ENCODE measurements at regions not wholly inside any gene's neighbourhood (a gene's known extent, or its start where the extent isn't known, plus 50 kb on each side); places are given as distances from the start of the nearest gene placed in this dataset.

DNA sequence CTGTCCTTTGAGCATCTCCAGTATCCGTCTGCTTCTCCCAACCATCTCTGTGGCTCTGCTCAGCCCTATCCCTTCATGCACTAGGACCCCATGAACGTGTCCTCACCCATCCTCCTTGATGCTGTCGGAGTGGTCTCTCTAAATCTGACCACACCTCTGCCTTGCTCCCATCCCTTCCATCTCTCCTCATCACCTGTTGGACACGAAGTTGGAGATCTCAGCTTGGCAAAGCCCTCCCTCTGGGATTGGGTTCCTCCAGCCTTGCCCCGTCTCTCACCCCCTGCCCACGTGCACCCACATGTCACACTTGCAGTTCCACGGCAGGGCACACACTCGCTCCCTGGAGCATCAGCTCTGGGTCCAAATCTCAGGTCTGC, 135.7 kb downstream of the ACTL8 start:
- in situ Hi-C loops (cut with HindIII; ENCODE audit: low sequenced_read_pairs): no loop called here
- DNase-seq (ENCODE audit: low read depth, low spot score): no peak
- TF ChIP-seq CTCF (IDR thresholded peaks at IDR 0.05; ENCODE audit: low read depth, low read length): no peak
- H3K4me3 ChIP-seq (ENCODE audit: low read depth, low read length): no peak overlapping the region

DNA sequence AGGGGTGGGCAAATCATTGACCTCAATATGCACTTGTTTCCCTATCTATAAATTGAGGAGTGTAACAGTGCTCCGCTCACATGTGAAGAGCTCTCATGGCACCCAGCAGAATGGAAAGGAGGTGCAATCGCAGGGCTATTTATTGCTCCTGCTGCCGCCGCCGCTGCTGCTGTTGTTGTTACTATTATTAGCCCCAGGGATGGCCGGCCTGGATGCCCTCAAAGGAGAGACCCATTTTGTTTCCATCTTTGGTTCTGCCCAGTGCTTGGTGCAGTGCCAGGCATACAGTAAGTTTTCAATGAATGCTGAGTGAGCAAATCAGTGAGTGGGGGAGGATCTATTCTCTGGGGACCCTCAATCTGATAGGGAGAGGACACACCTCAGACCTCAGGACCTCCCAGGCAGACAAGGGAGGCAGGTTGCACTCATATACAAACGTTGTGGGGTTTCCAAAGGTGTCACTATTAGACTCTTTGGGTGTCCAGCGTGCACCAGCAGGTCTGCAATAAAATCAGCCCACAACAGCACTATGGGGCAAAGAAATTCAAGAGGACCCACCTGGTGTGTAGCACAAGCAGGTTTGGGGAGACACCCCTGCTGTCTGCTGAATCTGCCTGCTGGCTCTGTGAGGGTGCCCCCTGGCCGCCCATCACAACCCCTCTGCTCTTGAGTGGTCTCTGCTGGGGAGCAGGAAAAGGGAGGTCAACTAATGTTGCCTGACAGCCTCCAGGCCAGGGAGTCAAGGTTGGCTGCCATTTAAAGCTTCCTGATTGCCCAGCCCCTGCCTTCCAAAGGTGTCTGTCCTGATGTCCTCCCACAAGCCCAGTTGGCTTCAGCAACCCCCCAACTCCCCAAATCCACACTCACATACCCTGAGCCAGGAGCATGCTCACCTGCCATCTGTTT, 136.3 kb downstream of the ACTL8 start:
- in situ Hi-C loops (cut with HindIII; ENCODE audit: low sequenced_read_pairs): no loop called here
- no peak overlapping the region for H3K4me3 ChIP-seq (ENCODE audit: low read depth, low read length)
- TF ChIP-seq CTCF (IDR thresholded peaks at IDR 0.05; ENCODE audit: low read depth, low read length): no peak
- no peak for DNase-seq (ENCODE audit: low read depth, low spot score)

- TF ChIP-seq CTCF (IDR thresholded peaks at IDR 0.05; ENCODE audit: low read depth, low read length): no peak
- in situ Hi-C loops (cut with HindIII; ENCODE audit: low sequenced_read_pairs): no loop called here
- no peak for DNase-seq (ENCODE audit: low read depth, low spot score)
These were observed 137.1 kb downstream of the ACTL8 start for GRCh38 chr1:17892225-17892624.

GRCh38 chr1:17892851-17893250, 137.7 kb downstream of the ACTL8 start:
- no peak for DNase-seq (ENCODE audit: low read depth, low spot score)
- H3K4me3 ChIP-seq (ENCODE audit: low read depth, low read length): no peak overlapping the region
- in situ Hi-C loops (cut with HindIII; ENCODE audit: low sequenced_read_pairs): no loop called here
- TF ChIP-seq CTCF (IDR thresholded peaks at IDR 0.05; ENCODE audit: low read depth, low read length): no peak

More at GRCh38 chr1:17892225-17892624, 137.1 kb downstream of the ACTL8 start:
- no peak overlapping the region for H3K4me3 ChIP-seq (ENCODE audit: low read depth, low read length)

GRCh38 chr1:17893891-17894631, 138.9 kb downstream of the ACTL8 start:
- TF ChIP-seq CTCF (IDR thresholded peaks at IDR 0.05; ENCODE audit: low read depth, low read length): no peak
- DNase-seq (ENCODE audit: low read depth, low spot score): no peak
- no peak overlapping the region for H3K4me3 ChIP-seq (ENCODE audit: low read depth, low read length)
- in situ Hi-C loops (cut with HindIII; ENCODE audit: low sequenced_read_pairs): no loop called here

DNA sequence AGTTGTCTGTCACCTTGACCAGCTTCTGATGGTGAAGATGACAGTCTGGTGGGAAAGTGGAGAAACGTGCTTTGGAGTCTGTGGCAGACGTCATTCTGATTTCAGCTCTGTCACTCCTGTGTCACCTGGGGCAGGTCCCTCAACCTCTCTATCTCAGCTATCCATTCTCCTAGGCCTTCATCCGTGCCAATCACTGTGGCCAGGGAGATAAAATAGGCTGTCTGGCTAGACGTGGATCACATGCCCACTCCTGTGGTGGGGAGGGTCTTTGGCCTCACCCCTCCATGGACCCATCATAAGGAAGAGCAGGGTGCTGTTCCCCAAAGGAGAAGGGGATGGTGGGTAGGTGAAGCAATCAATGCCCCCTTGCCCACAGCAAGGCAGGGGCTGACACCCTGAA, 140.3 kb downstream of the ACTL8 start:
- no peak for DNase-seq (ENCODE audit: low read depth, low spot score)
- in situ Hi-C loops (cut with HindIII; ENCODE audit: low sequenced_read_pairs): no loop called here
- TF ChIP-seq CTCF (IDR thresholded peaks at IDR 0.05; ENCODE audit: low read depth, low read length): no peak
- H3K4me3 ChIP-seq (ENCODE audit: low read depth, low read length): no peak overlapping the region

Measured in astrocyte of the spinal cord (primary cell).